Tongue (tissue), 1 donor: ENCODE measurements at regions not wholly inside any gene's neighbourhood (a gene's known extent, or its start where the extent isn't known, plus 50 kb on each side); places are given as distances from the start of the nearest gene placed in this dataset.

Experiments used
- DNase-seq: peaks from one replicate; pipeline ENCODE4 v3.0.0-alpha.2; 2015

DNA sequence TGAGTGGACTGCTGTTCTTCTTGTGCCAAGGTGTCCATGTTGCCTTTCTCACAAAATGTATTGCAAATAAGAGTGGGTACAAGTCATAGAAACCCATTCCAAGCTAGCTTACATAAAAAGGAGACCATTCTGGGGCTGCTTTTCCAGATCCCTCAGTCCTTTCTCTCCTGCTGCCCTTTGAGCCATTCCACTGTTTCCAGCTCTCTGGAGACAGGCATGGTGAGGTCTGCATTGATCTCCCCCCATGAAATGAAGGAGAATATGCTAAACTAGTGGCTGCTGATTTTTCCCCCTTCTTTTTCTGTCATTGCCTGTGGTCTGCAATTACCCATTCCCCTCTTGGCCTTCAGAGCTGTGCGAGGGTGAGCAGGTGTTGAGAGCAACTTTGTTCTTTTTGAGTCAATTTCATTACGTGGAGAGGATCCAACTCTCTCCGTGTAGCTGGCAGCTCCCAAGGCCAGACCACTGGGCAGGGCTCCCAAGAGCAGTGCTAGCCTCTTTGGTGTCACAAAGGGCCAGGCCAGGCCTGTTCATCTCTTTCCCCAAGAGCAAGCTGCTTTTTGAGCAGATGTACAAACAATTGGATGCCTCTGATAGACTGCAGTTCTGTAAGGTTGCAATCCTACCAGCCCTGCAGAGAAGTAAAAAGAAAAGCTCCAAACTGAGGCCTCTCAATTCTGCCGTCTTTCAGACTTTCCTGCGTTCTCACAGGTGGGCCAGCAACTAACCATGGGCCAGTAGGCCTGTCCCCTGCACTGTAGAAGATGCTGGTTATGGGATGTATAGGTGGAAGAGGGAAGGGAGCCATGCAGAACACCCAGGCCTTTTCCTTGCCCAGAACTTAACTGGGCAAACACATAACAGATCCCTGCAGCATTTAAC, 96.1 kb upstream of the ARMC2 start:
- no peak for DNase-seq

DNA sequence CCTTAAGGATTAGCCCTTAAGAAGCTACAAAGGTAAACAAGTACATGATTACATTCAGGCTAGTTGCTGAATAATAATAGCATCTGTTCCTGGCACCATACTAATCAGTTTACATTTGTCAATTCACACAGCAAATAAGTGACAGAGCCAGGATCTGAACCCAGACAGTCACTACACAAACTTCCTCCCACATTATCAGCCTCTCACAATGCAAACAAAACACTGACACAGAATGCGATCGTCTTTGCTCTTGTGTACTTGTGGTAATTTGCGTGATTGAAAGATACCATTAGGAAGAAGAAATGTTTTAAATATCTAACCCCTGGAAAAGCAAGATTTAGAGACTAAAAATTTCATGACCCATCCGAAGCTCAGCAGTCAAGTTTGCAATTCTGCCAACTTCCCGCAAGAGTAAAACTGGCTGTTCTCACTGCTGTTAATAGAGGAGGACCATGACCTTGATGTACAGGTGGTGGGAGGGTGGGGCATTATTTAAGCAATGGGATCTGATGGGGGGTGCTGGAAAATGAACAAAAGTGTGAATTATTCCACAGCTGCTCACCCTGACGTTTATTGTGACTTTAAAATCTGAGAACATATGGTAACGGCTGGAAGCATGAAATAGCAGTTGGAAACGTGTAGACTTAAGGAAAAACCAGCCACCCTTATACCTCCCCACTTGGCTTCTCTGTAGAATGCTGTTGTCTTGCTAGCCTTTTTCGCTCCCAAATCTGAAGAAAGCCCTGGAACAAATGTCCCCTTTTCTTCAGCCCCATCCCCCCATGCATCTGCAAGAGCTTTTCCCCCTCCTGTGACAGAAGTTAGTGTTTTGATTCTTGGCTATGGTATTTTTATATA, 95.3 kb upstream of the ARMC2 start:
- DNase-seq, result peak; percentile 80

GRCh38 chr6:108755257-108756240, 92.7 kb upstream of the ARMC2 start:
- DNase-seq, result no peak

DNA sequence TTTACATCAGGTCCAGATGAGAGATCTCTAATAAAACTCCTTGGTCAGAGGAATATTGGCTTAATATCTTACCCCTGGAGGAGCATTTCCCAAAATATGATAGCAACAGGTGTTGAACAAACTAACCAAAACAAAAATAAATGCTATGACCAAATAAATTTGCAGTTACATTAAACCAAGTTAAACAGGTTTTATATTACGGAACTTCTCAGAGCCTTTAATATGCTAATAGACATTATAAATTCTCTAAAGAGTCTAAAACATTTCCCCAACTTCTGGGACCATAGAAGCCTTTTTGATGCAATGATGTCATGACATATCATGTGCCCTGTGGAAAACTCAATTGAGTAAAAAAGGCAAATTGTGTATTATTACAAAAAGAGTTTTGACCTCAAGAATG, 90.9 kb upstream of the ARMC2 start:
- DNase-seq, result no peak

DNA sequence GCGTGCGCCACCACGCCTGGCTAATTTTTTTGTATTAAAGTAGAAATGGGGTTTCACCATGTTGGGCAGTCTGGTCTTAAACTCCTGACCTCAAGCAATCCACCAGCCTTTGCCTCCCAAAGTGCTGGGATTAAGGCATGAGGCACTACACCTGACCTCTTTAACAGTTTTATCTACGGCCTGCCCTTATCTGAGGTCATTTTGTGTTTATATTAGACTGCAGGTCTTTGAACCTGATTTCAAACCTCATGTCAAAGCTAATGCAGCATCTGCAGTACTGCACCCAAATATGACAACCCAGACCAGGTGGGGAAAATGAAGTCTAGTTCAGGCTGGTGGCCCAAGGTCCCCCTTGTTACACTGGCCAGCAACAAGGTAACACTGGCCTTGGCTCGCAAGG, 89.3 kb upstream of the ARMC2 start:
- no peak for DNase-seq

DNA sequence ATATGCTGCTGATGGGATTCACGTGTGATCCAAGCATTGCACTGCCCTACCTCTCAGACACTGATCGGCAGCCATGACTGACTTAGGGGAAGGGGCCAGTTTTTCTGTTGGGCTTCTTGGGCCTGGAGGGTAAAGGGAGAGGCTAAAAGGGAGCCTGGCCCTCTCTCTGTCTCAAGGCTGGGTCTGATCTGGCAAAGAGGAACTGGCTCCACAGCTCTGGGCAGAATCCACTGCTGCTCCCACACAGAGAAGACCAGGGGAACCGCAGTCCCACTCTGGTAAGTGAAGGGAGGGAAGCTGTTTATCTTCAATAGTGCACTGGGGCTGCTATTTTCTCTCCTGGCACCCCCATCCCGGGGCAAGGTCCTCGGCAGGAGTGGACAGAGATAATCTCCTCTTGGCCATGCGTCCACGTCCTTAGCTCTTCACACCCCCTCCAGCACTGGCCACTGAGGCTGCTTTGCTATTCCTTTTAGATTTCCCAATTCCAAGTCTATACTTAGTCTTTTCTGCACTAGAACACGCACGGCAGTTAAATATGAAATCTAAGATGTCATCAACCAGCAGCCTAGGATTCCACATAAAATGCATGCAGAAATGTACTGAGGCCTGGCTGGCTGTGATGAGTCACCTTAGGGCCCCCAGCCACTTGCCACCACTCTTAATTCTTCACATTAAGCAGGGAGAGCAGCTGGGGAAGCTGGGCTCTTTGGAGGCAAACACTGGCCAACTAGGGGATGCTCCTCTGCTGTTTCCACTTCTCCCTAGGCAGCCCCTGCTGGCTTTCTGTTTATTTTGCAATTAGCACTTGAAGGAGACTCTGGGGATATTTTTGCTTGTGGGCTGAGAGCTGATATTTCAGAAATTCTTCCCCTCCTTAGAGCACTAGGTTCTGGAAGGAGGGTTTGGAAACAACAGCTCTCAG, 87.8 kb upstream of the ARMC2 start:
- peak; percentile 84 for DNase-seq

DNA sequence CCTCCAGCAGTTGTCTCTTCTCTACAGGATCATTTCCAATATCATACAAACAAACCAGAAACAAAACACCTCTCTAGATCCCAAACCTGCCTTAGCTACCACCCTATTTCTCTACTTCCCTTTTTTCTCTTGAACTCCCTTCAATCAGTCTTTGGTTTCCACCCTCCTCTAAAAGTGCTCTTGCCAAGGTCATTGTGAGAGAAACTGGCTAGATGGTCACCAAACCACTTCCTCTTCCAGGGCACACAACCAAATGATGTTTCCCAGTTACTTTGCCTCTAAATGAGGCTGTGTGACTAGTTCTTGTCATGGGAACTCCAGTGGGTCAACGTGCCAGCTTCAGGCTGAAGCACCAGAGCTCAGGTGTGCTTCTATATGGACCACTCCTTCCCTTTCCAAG, 85.8 kb upstream of the ARMC2 start:
- no peak for DNase-seq

DNA sequence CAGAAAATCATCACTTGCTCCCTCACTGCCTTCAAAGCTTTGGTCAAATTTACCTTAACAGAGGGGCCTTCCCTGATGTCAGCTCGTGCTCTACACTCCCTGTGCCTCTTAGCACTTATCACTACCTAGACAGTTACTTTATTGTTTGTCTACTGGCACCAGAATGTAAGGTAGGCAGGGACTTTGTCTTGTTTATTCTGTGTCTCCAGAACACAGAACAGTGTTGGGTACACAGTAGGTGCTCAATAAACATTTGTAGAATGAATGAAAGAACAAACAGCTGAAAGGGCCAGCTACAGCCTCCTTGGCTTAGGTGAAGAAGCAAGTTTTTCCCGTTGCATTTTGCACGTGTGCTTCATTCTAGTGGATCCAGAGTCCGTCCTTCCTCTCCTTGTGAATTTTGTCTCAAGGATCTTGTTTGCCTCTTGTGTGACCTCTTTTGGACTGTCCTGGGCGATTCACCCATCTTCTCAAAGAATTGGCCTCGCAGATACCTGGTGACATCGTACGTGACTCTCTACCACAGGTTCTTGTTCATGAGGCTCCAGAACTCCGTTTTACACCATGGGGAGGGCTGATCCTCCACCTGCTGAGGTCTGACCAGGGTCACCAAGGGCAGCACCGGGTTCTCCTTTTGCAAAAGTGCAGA, 84.2 kb upstream of the ARMC2 start:
- no peak for DNase-seq

DNA sequence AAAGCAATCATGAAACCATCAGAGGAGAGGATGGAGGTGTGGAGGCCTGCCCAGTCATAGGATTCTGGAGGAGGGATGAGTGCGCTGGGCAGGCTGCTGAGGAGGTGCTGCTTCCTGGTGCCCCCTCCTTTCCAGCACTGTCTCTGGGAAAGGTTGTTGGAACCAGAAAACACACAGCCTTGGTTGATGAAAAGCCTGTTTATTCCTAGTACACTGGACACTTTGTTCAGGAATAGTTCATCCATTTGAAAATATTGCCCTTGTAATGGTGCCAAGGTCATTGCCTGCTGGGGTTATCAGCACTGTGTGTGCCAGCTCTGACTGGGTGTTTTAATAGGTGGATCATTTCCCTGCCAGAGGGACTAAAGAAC, 83.7 kb upstream of the ARMC2 start:
- DNase-seq, result no peak

- DNase-seq, result no peak
Measured at GRCh38 chr6:108765495-108765894, 82.7 kb upstream of the ARMC2 start.

GRCh38 chr6:108766419-108766818, 81.8 kb upstream of the ARMC2 start:
- no peak for DNase-seq

DNA sequence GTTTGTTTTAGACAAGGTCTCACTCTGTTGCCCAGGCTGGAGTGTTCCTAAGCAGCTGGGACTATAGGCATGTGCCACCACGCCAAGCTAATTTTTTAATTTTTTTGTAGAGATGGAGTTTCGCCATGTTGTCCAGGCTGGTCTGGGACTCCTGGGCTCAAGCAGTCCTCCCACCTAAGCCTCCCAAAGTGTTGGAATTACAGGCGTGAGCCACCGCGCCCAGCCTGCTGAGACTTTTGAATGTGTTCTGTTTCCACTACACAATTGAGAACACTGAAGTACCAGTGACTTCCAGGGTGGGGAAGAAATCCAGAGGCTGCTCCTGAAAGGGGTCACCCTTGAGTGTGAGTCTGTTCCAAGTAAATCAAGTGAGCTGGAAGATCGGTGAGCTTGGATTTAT, 81.3 kb upstream of the ARMC2 start:
- no peak for DNase-seq

DNA sequence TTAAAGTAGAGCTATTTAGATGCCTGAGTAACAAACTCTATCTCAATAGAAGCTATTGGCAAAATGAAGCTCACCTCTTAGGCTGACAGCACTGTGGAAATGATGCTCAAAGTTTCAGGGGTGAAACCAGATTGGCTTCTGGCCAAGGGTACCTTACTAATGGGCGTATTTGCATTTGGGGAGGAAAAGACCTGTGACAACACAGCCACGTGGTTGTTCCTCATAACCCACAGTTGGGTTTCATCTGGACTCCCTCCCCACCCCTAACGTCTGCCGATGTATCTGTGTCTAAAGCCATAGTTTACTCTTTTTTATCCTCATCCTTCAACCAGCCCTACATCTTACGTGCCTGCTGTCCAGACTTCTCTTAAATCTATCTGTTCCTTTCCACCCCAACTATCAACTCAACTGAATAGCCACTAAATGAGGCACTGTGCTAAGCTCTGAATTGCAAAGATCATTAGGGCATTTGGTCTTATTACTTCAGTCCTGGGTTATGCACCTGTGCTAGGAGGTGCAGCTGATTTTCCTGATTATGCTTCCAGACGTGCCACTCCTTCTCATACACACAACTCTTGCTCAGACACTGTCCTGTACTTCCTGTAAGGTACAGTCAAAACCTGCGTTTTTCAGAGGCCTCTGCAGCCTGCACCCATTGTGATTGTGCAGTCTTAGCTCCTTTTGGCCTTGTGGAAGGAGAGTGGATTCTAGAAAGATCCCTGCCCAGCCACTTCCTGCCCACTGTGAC, 80.6 kb upstream of the ARMC2 start:
- DNase-seq, result no peak

- DNase-seq, result no peak
Measured at GRCh38 chr6:108768166-108768555, 80.1 kb upstream of the ARMC2 start.

GRCh38 chr6:108768792-108769524, 79.3 kb upstream of the ARMC2 start:
- DNase-seq, result no peak

GRCh38 chr6:108771421-108771820, 76.8 kb upstream of the ARMC2 start:
- no peak for DNase-seq

DNA sequence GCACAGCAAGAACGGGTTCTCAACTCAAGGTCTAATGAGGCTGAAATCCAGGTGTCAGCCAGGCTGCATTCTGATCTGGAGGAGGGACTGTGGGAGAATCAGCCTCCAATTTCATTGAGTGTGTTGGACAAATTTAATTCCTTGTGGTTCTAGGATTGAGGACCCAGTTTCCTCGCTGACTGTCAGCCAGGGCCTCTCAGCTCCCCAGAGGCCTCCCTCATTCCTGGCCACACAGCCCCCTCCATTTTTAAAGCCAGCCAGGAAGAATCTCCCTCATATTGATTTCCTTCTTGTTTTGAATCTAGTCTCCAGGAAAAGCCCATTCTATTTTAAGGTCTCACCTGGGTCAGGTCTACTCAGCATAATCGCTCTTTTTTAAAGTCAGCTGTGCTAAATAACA, 73.7 kb upstream of the ARMC2 start:
- DNase-seq, result no peak

DNA sequence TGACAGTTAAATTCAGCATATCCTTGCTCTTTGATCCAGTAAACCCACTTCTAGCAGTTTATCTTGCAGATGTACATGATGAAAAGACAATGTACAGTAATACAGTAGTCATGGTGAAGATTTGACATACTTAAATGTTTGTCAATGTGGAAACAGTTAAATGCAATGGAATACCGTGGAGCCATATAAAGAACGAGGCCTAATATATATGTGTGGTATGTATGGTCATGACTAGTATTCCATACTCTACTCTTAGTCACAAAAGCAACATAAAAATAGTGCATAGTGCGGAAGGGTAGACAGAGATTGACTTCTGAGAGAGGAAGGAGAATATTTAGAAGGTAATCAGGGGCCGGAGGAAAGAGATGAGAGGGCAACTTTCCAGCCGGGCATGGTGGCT, 70.7 kb upstream of the ARMC2 start:
- DNase-seq, result no peak
